ENCODE measurements at regions not wholly inside any gene's neighbourhood (a gene's known extent, or its start where the extent isn't known, plus 50 kb on each side); places are given as distances from the start of the nearest gene placed in this dataset.

DNA sequence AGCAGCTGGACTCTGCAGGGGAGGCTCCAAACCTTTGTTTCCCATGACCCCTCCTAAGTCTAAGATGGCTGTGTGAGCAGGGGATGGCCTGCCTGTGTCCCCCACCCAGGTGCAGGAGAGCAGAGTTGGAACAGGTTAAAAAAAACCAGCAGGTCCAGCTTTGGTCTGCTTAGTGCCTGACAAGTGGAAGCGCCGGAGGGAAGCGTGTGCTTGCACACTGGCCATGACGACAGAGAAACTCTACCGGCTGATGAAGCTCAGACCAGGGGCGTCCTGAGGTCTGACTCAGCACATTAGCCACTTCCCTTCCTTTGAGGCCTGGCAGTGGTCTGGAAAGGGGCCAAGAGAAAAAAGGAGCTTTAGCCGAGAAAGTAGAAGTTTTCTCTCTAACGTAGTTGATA, 280.1 kb downstream of the VRK1 start:
- Mint-ChIP-seq H3K36me3 (ENCODE audit: low read depth) (no peaks in the 10 kb centered on the region), H3K9me3 (no peaks in the 10 kb centered on the region), H3K27me3 (peaks cover 12% of the 10 kb centered on the region), H3K27ac (no peak overlapping the region), H3K4me3 (no peak overlapping the region), H3K4me1 (no peaks in the 10 kb centered on the region)
- TF ChIP-seq, protein P1, sequence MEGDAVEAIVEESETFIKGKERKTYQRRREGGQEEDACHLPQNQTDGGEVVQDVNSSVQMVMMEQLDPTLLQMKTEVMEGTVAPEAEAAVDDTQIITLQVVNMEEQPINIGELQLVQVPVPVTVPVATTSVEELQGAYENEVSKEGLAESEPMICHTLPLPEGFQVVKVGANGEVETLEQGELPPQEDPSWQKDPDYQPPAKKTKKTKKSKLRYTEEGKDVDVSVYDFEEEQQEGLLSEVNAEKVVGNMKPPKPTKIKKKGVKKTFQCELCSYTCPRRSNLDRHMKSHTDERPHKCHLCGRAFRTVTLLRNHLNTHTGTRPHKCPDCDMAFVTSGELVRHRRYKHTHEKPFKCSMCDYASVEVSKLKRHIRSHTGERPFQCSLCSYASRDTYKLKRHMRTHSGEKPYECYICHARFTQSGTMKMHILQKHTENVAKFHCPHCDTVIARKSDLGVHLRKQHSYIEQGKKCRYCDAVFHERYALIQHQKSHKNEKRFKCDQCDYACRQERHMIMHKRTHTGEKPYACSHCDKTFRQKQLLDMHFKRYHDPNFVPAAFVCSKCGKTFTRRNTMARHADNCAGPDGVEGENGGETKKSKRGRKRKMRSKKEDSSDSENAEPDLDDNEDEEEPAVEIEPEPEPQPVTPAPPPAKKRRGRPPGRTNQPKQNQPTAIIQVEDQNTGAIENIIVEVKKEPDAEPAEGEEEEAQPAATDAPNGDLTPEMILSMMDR (IDR thresholded peaks at IDR 0.05): no peak
- ATAC-seq (ENCODE audit: low read depth): no peak
- no peak for DNase-seq
- intact Hi-C loops (cut with micrococcal nuclease): no loop called here
- ChIA-PET CTCF (no interaction called here), POLR2A (no interaction called here)

DNA sequence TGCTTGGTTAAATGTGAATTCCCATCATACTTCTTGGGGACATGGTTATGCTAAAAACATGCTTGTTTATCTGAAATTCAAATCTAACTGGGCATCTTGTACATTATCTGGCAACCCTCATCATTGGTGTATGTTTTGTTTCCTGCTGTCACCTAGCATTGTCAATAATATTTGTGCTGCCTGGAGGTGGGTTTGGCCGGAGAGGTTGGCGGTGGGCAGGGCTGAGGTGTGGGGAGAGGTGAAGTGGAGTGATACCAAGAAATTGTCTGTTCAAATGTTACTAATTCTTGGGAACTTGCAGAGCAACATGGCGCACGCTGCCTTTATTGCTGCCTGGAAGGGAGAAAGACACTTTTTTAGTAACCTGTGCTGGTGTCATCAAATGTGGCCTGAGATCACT, 280.5 kb downstream of the VRK1 start:
- ChIA-PET POLR2A (no interaction called here), CTCF (no interaction called here)
- no peak for DNase-seq
- Mint-ChIP-seq H3K4me1 (no peaks in the 10 kb centered on the region), H3K36me3 (ENCODE audit: low read depth) (no peaks in the 10 kb centered on the region), H3K9me3 (no peaks in the 10 kb centered on the region), H3K27ac (no peak overlapping the region), H3K4me3 (no peak overlapping the region), H3K27me3 (peaks cover 12% of the 10 kb centered on the region)
- TF ChIP-seq, protein P1 (IDR thresholded peaks at IDR 0.05): no peak
- intact Hi-C loops (cut with micrococcal nuclease): no loop called here
- no peak for ATAC-seq (ENCODE audit: low read depth)

DNA sequence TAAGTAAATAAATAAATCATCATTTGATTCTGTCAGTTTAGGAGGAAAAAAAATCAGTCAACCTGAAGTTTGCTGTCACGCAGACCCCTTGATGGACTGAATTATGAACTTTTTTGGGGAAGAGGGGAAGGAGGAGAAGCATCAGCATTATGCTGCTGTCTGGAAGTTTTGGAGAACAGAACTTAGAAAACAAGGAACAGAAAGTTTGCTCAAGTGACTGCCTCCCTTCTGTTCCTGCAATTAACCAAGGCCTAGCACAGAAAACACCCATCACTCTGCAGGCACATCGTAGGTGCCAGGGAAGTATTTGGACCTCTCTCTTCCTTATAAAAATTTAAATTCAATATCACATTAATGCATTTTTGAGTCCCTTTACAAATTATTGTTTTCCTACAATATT, 283.8 kb downstream of the VRK1 start:
- CTCF ChIA-PET: no interaction called here

DNA sequence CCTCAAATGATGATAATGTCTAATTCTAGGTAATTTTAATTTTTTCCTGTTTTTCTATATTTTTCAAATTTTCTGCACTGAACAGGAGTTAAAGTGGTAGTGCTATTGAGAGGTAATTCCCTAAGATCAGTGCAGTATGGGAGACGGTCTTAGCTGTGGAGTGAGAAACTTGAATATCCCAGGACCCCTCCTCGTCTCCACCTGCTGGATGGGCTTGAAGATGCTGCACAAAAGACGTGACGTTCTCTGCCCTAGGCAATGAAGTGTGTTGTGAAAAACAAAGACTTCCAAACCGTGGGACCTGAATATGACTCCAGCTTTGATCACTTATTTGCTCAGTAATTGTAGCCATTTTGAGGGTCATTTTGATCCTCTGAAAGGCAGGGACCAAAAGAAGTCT, 298.1 kb downstream of the VRK1 start:
- DNase-seq (no peak), ATAC-seq (ENCODE audit: low read depth) (no peak)
- Mint-ChIP-seq H3K9me3 (no peaks in the 10 kb centered on the region), H3K4me3 (no peak overlapping the region), H3K36me3 (ENCODE audit: low read depth) (no peaks in the 10 kb centered on the region), H3K4me1 (no peaks in the 10 kb centered on the region), H3K27me3 (no peaks in the 10 kb centered on the region), H3K27ac (no peak overlapping the region)
- ChIA-PET POLR2A (no interaction called here), CTCF (no interaction called here)
- TF ChIP-seq, protein P1 (IDR thresholded peaks at IDR 0.05): no peak
- intact Hi-C loops (cut with micrococcal nuclease): no loop called here

More for the DNA sequence above, 283.8 kb downstream of the VRK1 start:
- POLR2A ChIA-PET: no interaction called here
- no peak overlapping the region for H3K4me3 Mint-ChIP-seq
- H3K4me1 Mint-ChIP-seq: no peaks in the 10 kb centered on the region
- no peaks in the 10 kb centered on the region for H3K36me3 Mint-ChIP-seq (ENCODE audit: low read depth)
- TF ChIP-seq, protein P1 (IDR thresholded peaks at IDR 0.05): no peak
- no peak overlapping the region for H3K27ac Mint-ChIP-seq
- intact Hi-C loops (cut with micrococcal nuclease): no loop called here
- ATAC-seq (ENCODE audit: low read depth): no peak
- DNase-seq: no peak
- H3K9me3 Mint-ChIP-seq: peaks cover 2% of the 10 kb centered on the region
- peaks cover 7% of the 10 kb centered on the region for H3K27me3 Mint-ChIP-seq

DNA sequence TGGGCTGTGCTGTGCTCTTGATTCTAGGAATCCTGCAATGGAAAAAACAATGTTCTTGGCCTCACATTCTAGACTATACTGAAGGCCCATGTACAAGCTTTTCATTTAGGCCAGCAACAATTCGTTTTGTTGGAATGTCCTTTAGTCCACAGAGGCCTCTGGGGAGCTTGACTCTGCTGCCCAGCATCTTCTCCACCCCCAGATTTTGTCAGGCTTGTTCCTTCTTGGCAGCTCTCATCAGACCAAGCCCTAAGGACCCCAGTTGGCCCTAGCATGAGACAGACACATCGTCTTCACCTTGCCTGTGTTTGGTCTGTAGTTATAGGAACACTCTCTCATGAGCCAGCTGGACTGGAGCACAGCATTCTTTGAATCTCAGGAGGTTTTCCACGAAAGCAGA, 300.1 kb downstream of the VRK1 start:
- Mint-ChIP-seq H3K4me3 (no peak overlapping the region), H3K27ac (no peak overlapping the region), H3K9me3 (no peaks in the 10 kb centered on the region), H3K36me3 (ENCODE audit: low read depth) (no peaks in the 10 kb centered on the region), H3K4me1 (no peaks in the 10 kb centered on the region), H3K27me3 (no peaks in the 10 kb centered on the region)
- ATAC-seq (ENCODE audit: low read depth) (no peak), DNase-seq (no peak)
- ChIA-PET CTCF (no interaction called here), POLR2A (no interaction called here)
- intact Hi-C loops (cut with micrococcal nuclease): no loop called here
- TF ChIP-seq, protein P1 (IDR thresholded peaks at IDR 0.05): no peak

Measured in activated B cell treated with CpG ODN at 0.5 μM for 24 hours (primary cell).